ENCODE measurements at regions not wholly inside any gene's neighbourhood (a gene's known extent, or its start where the extent isn't known, plus 50 kb on each side); places are given as distances from the start of the nearest gene placed in this dataset.

- no peak for TF ChIP-seq CHD7 (IDR thresholded peaks at IDR 0.05; ENCODE audit: insufficient replicate concordance, low read length)
- no peak for TF ChIP-seq SP1 (IDR thresholded peaks at IDR 0.05; ENCODE audit: low read depth, low read length)
- no peak for TF ChIP-seq KDM1A (IDR thresholded peaks at IDR 0.05; ENCODE audit: borderline replicate concordance, low read length)
- no peak for TF ChIP-seq RAD21 (IDR thresholded peaks at IDR 0.05 in 1 of 2, conservative IDR thresholded peaks at IDR 0.05 in 1 of 2; ENCODE audit: low read depth in 2 of 2, low read length in 2 of 2)
Measured at GRCh38 chr6:147627411-147627810, 118.9 kb downstream of the SAMD5 start (continued).

Data from H1 (cell line).